BLaER1 (cell line): ENCODE measurements at regions not wholly inside any gene's neighbourhood (a gene's known extent, or its start where the extent isn't known, plus 50 kb on each side); places are given as distances from the start of the nearest gene placed in this dataset.
A peak's percentile ranks its signal among the peaks of the same experiment; 100 is the strongest.
"Not testable (repeated sequence)": the region's sequence is repeated elsewhere in the genome, so short reads cannot be mapped to it uniquely, and the experiment has no call there.

ENCODE experiments used
- H3K27ac ChIP-seq: shearing (Covaris generic); formaldehyde crosslinking; 2 replicates; pipeline ENCODE4 v1.8.1; 2022
- H3K27me3 ChIP-seq: shearing (Covaris generic); formaldehyde crosslinking; 2 replicates; pipeline ENCODE4 v1.8.1; 2022
- H3K36me3 ChIP-seq: shearing (Covaris generic); formaldehyde crosslinking; 2 replicates; pipeline ENCODE4 v1.8.1; 2022
- H3K4me1 ChIP-seq: shearing (Covaris generic); formaldehyde crosslinking; 2 replicates; pipeline ENCODE4 v1.8.1; 2022
- H3K4me2 ChIP-seq: shearing (Covaris generic); formaldehyde crosslinking; 2 replicates; pipeline ENCODE4 v1.8.1; 2022
- H3K4me3 ChIP-seq: shearing (Covaris generic); formaldehyde crosslinking; 2 replicates; pipeline ENCODE4 v1.8.1; 2022
- H3K9ac ChIP-seq: shearing (Covaris generic); formaldehyde crosslinking; 2 replicates; pipeline ENCODE4 v1.8.1; 2022
- H3K9me3 ChIP-seq: shearing (Covaris generic); formaldehyde crosslinking; 2 replicates; pipeline ENCODE4 v1.8.1; 2022
- H4K20me1 ChIP-seq: shearing (Covaris generic); formaldehyde crosslinking; 2 replicates; pipeline ENCODE4 v1.8.1; 2022
- Cebpa-rat ChIP-seq: shearing (Covaris generic); IDR thresholded peaks from 2 replicates; pipeline ENCODE4 v1.8.1; 2022

DNA sequence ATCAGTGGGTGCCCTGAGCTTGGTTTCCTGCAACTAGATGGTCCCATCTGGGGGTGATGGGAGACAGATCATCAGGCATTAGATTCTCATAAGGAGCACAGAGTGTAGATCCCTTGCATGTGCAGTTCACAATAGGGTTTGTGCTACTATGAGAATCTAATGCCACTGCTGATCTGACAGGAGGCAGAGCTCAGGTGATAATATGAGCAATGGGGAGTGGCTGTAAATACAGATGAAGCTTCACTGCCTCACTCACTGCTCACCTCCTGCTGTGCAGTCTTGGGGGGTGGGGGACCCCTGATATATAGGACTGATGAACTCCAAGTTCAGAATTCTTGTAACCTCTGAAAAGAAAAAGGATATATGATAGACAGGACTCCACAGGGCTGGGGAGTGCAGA, 108.0 kb downstream of the RIN2 start:
- Histone ChIP-seq H3K27ac (no peak overlapping the region), H3K27me3 (no peaks in the 10 kb centered on the region), H3K36me3 (no peaks in the 10 kb centered on the region), H3K4me3 (no peak overlapping the region), H3K9ac (no peak overlapping the region), H3K9me3 (peaks cover 5% of the 10 kb centered on the region; the same call in 1 of the 2 replicates), H3K4me2 (no peak overlapping the region), H3K4me1 (peaks cover 23% of the 10 kb centered on the region), H4K20me1 (no peaks in the 10 kb centered on the region)
- TF ChIP-seq Cebpa-rat: no peak

DNA sequence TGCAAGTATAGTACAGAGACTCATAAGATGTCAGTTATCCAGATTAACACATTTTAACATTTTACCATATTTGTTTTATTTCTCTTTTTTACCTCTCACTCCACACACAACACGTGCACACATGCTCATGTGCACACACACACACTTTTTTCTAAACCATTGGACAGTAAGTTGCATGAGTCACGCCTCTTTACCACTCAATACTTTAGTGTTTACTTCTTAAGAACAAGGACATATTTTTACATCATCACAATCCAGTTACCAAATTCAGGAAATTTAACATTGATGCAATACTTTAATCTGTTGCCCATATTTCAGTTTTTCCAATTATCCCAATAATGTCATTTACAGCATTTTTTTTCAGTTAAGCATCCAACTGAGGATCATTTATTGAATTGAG, 109.0 kb downstream of the RIN2 start:
- H3K9ac ChIP-seq: no peak overlapping the region

DNA sequence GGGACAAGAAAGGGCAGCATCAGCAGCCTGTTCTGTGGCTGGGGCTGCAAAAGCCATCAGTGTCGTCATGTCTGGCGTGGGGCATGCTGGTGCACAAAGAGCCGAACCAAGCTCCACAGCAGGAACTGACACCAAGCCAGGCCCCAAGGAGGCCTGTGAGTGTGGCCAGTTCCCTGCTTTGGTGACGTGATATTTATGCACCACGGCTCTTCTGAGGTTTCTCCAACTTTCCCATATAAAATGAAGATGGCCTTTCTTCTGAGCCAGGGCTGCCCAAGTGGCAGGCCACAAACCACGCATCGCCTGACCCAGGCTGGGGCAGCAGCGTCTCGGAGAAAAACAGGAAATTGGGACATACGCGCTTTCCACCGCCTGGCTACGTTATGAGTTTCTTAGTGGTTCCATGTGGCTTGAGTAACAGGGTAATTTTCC, 109.9 kb downstream of the RIN2 start:
- H3K4me3 ChIP-seq: no peak overlapping the region
- H3K27me3 ChIP-seq: no peaks in the 10 kb centered on the region
- peaks cover 12% of the 10 kb centered on the region; the same call in 1 of the 2 replicates for H3K9me3 ChIP-seq
- TF ChIP-seq Cebpa-rat: no peak
- peaks cover 23% of the 10 kb centered on the region for H3K4me1 ChIP-seq
- no peak overlapping the region for H3K27ac ChIP-seq
- H3K36me3 ChIP-seq: peaks cover 16% of the 10 kb centered on the region
- no peaks in the 10 kb centered on the region for H4K20me1 ChIP-seq
- no peak overlapping the region for H3K9ac ChIP-seq
- H3K4me2 ChIP-seq: peak overlapping the region; percentile 32; the same call in 1 of the 2 replicates

More for the DNA sequence above, 109.0 kb downstream of the RIN2 start:
- Histone ChIP-seq H3K9me3 (peaks cover 8% of the 10 kb centered on the region; the same call in 1 of the 2 replicates), H3K27ac (no peak overlapping the region), H3K4me2 (no peak overlapping the region), H3K4me3 (no peak overlapping the region), H4K20me1 (no peaks in the 10 kb centered on the region), H3K27me3 (no peaks in the 10 kb centered on the region), H3K36me3 (peaks cover 9% of the 10 kb centered on the region), H3K4me1 (peaks cover 23% of the 10 kb centered on the region)
- no peak for TF ChIP-seq Cebpa-rat

DNA sequence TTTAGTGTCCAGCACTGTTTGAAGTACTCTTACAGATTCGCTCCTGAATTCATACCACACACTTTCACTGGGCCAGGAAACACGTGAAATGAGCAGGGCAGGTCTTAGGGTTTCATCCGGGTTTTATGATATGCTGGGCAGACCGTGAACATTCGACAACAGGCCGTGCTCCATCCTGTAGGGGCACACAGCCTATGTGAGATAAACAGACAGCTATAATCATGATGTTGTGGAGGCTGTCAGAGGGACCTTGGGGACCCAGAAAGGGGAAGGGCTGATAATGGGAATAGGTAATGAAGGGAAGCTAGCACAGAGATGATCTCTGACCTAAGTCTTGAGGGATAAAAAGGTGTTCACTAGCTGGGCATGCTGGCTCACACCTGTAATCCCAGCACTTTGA, 110.4 kb downstream of the RIN2 start:
- peaks cover 23% of the 10 kb centered on the region for H3K4me1 ChIP-seq
- H3K27ac ChIP-seq: no peak overlapping the region
- H3K36me3 ChIP-seq: peaks cover 16% of the 10 kb centered on the region
- no peak overlapping the region for H3K9ac ChIP-seq
- peaks cover 16% of the 10 kb centered on the region; the same call in 1 of the 2 replicates for H3K9me3 ChIP-seq
- TF ChIP-seq Cebpa-rat: no peak
- H3K4me2 ChIP-seq: peak overlapping the region; percentile 32; the same call in 1 of the 2 replicates
- H3K4me3 ChIP-seq: no peak overlapping the region
- H3K27me3 ChIP-seq: no peaks in the 10 kb centered on the region
- no peaks in the 10 kb centered on the region for H4K20me1 ChIP-seq

DNA sequence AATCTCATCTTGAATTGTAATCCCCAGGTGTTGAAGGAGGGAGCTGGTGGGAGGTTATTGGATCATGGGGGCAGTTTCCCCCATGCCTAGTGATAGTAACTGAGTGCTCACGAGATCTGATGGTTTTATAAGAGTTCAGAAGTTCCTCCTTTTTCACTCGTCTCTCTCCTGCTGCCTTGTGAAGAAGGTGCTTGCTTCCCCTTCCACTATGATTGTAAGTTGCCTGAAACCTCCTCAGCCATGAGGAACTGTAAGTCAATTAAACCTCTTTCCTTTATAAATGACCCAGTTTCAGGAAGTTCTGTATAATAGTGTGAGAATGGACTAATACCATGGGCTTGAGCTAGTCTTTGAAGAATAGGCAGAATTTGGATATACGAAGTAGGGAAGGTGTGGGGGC, 113.9 kb downstream of the RIN2 start:
- Histone ChIP-seq H3K9ac (no peak overlapping the region), H3K36me3 (peaks cover 16% of the 10 kb centered on the region), H3K4me3 (no peak overlapping the region), H3K27ac (no peak overlapping the region), H3K4me1 (peaks cover 23% of the 10 kb centered on the region), H3K9me3 (peaks cover 28% of the 10 kb centered on the region), H3K27me3 (no peaks in the 10 kb centered on the region), H3K4me2 (no peak overlapping the region), H4K20me1 (no peaks in the 10 kb centered on the region)
- TF ChIP-seq Cebpa-rat: no peak

DNA sequence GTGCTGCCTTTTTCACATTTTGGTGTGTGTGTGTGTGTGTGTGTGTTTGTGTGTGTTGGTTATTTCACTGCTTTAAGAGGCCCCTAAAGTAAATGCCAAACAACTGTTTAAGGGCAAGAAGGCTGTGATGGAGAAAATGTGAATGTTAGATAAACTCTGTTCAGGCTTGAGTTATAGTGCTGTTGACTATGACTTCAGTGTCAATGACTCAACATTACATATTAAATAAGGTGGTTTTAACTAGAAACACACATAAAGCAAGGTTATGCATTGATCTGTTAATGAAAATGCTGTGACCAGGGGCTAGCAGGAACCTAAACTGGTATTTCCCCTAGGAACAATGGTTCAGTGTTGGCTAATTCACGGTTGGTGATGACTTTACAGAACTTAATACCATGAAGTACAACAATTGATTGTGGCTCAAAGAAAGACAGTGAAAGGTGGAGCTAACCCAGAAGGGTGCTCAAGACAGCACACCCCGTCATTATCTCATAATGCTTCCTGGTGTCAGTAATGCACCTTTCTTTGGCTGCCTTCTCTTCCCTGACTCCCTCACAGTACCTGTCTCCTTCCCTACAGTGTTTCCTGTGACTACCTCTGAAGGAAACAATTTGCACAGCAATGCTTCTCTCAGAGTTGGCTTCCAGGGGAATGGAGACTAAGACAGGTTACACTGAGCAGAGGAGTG, 116.1 kb downstream of the RIN2 start:
- Histone ChIP-seq H3K27ac (no peak overlapping the region), H3K4me2 (no peak overlapping the region), H3K27me3 (no peaks in the 10 kb centered on the region), H3K9me3 (peaks cover 23% of the 10 kb centered on the region), H3K4me1 (peaks cover 12% of the 10 kb centered on the region; the same call in 1 of the 2 replicates), H3K9ac (no peak overlapping the region), H3K36me3 (peaks cover 16% of the 10 kb centered on the region), H4K20me1 (no peaks in the 10 kb centered on the region), H3K4me3 (no peak overlapping the region)
- no peak for TF ChIP-seq Cebpa-rat

DNA sequence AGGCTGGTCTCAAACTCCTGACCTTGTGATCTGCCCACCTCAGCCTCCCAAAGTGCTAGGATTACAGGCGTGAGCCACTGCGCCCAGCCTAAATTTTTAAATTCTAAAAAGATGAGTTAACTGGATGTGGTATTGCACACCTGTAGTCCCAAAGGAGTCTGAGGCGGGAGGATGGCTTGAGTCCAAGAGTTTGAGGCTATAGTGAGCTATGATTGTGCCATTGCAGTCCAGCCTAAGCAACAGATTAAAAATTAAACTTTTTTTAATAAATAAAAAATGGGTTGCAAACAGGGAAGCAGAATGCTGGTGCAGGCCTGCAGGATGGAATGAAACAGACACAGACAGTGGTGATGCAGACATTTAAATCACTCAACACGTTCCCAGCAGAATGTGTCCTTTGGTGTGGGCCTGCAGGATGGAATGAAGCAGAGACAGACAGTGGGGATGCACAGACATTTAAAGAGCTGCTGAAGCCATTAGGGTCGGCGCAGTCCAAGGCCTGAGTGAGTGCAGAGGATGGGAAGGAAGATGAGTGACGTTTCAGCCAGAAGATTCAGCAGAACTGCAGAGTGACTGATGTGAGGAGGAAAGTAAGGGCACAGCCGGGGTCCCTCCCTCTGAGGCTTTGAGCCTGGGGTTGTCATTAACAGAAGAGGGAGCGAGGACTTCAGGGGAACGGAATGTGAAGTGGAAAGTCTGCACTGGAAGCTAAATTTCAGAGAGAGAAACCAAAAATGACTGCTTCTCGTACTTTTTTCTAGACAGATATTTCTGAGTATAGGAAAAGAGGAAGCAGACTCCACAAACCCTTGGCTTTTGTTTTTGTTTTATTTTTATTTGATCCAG, 117.5 kb downstream of the RIN2 start:
- H3K9me3 ChIP-seq: peaks cover 23% of the 10 kb centered on the region
- no peak overlapping the region for H3K9ac ChIP-seq
- no peak overlapping the region for H3K4me3 ChIP-seq
- H3K27me3 ChIP-seq: no peaks in the 10 kb centered on the region
- no peak overlapping the region for H3K27ac ChIP-seq
- H4K20me1 ChIP-seq: no peaks in the 10 kb centered on the region
- H3K4me1 ChIP-seq: peaks cover 12% of the 10 kb centered on the region; the same call in 1 of the 2 replicates
- no peak for TF ChIP-seq Cebpa-rat
- H3K4me2 ChIP-seq: peak overlapping the region; percentile 9; the same call in 1 of the 2 replicates
- peaks cover 16% of the 10 kb centered on the region for H3K36me3 ChIP-seq

DNA sequence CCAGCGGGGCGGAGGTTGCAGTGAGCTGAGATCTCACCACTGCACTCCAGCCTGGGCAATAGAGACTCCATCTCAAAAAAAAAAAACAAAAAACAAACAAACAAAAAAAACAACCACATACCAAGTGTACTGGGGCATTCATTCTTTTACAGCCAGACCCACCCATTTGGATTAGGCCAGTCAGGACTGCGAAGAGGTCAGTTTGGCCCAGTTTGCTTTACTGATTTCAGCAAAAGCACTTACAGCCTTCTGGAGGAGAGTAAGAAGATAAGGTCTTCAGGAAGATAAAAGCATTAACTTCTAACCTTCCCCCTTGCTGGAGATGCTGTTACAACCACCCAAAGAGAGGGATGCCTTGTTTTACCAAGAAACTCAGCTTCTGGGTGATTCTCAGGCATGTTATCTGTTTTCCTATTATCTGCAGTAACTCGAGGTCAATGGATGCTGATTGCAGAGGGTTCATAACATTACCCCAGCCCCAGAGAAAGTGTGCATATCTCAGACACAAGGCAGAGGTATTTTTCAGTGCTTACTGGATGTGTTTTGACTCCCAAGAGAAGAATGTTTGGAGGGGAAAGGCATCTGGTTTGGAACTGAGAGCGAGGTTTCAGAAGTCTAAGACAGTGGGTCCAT, 118.9 kb downstream of the RIN2 start:
- Histone ChIP-seq H3K4me3 (no peak overlapping the region), H3K9me3 (peaks cover 22% of the 10 kb centered on the region), H3K4me2 (no peak overlapping the region), H3K27me3 (no peaks in the 10 kb centered on the region), H3K27ac (no peak overlapping the region), H4K20me1 (no peaks in the 10 kb centered on the region), H3K36me3 (peaks cover 8% of the 10 kb centered on the region), H3K9ac (no peak overlapping the region), H3K4me1 (peaks cover 12% of the 10 kb centered on the region; the same call in 1 of the 2 replicates)
- no peak for TF ChIP-seq Cebpa-rat

DNA sequence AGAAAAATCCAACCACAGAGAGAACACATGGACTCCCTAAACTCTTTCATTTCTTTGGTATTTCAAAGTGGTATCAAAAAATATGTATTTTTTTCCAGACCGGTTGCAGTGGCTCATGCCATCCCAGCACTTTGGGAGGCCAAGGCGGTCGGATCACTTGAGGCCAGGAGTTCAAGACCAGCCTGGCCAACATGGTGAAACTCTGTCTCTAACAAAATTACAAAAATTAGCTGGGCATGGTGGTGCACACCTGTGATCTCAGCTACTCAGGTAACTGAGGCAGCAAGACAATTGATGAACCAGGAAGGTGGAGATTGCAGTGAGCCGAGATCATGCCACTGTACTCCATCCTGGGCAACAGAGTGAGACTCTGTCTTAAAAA, 121.8 kb downstream of the RIN2 start:
- not testable (repeated sequence) for H3K9me3 ChIP-seq, H3K4me2 ChIP-seq, H3K27ac ChIP-seq, H3K9ac ChIP-seq, H4K20me1 ChIP-seq, H3K4me3 ChIP-seq, H3K27me3 ChIP-seq, H3K36me3 ChIP-seq
- H3K4me1 ChIP-seq: peaks cover 18% of the 10 kb centered on the region
